B cell (primary cell): ENCODE measurements at regions not wholly inside any gene's neighbourhood (a gene's known extent, or its start where the extent isn't known, plus 50 kb on each side); places are given as distances from the start of the nearest gene placed in this dataset.

ENCODE experiments used
- ATAC-seq: fragments of 200-7000 bp; cut with Tn5 transposase; one replicate; pipeline ENCODE4 v1.10.0; 2021; ENCODE audit warnings: low read depth, mild to moderate bottlenecking, moderate number of reproducible peaks, moderate library complexity
- CTCF ChIA-PET: fragments of 350-600 bp; sonication (Branson Sonifier 250); formaldehyde crosslinking; loops from one replicate; lab custom pipeline; 2021; ENCODE audit warnings: antibody characterized with exemption, inconsistent platforms; lab: Charles Lee
- POLR2A ChIA-PET: fragments of 350-600 bp; sonication (Branson Sonifier 250); formaldehyde crosslinking; loops from one replicate; lab custom pipeline; 2021; ENCODE audit warnings: antibody characterized with exemption; lab: Charles Lee
- DNase-seq: peaks from one replicate; pipeline ENCODE4 v3.0.0; 2013
- H2AFZ ChIP-seq: 2 replicates; pipeline ENCODE4 v1.6.1; 2012; ENCODE audit warnings: mild to moderate bottlenecking, low read depth, low read length; ENCODE audit not compliant: insufficient read depth, poor library complexity, severe bottlenecking
- H3K27ac ChIP-seq, 2 donors: 1 replicate in 1 of 2; 2 replicates in 1 of 2; pipeline ENCODE4 v1.5.1; 2012 to 2013; ENCODE audit warnings: low read length in 2 of 2, mild to moderate bottlenecking in 2 of 2, moderate library complexity in 1 of 2
- H3K27me3 ChIP-seq, 4 experiments: fragments of 200-600 bp in 1 of 4; sonication (generic) in 1 of 4; replicated peaks in 1 of 4; 1 replicate in 2 of 4; 2 replicates in 2 of 4; pipeline versions ENCODE4 v1.6.1 to v1.7.0; 2013 to 2016; ENCODE audit warnings: low read length in 3 of 4, mild to moderate bottlenecking in 2 of 4, mixed read lengths in 1 of 4, moderate library complexity in 1 of 4; ENCODE audit not compliant: insufficient read depth in 4 of 4, control insufficient read depth in 3 of 4; ENCODE audit errors: control extremely low read depth in 1 of 4
- H3K36me3 ChIP-seq, 2 experiments: replicated peaks in 1 of 2; 1 replicate in 1 of 2; 2 replicates in 1 of 2; pipeline versions ENCODE4 v1.6.1 to v1.7.1; 2013; ENCODE audit warnings: low read length in 1 of 2; ENCODE audit not compliant: insufficient read depth in 2 of 2, control insufficient read depth in 1 of 2; ENCODE audit errors: control extremely low read depth in 1 of 2, extremely low read depth in 1 of 2
- H3K4me1 ChIP-seq, 2 donors: fragments of 200-600 bp in 1 of 2; sonication (generic) in 1 of 2; 1 replicate in 1 of 2; 2 replicates in 1 of 2; pipeline versions ENCODE4 v1.5.1 to v1.6.1; 2013 to 2017; ENCODE audit warnings: low read length in 2 of 2; ENCODE audit not compliant: control insufficient read depth in 2 of 2, insufficient read depth in 2 of 2
- H3K4me2 ChIP-seq: replicated peaks from 2 replicates; pipeline ENCODE3; 2012; ENCODE audit warnings: mild to moderate bottlenecking, low read depth, low read length; ENCODE audit not compliant: poor library complexity, severe bottlenecking
- H3K4me3 ChIP-seq, 5 experiments: fragments of 200-600 bp in 1 of 5; sonication (generic) in 1 of 5; 1 replicate in 3 of 5; 2 replicates in 2 of 5; pipeline versions ENCODE4 v1.5.1 to v1.7.0; 2011 to 2016; ENCODE audit warnings: low read length in 4 of 5, mild to moderate bottlenecking in 4 of 5, low read depth in 2 of 5, control low read depth in 1 of 5, moderate library complexity in 1 of 5; ENCODE audit not compliant: insufficient read depth in 1 of 5; ENCODE audit errors: control extremely low read depth in 1 of 5, extremely low read depth in 1 of 5
- H3K79me2 ChIP-seq: fragments of 200-600 bp; sonication (generic); one replicate; pipeline ENCODE4 v1.6.0; 2016; ENCODE audit warnings: low read length; ENCODE audit not compliant: control insufficient read depth, insufficient read depth
- H3K9ac ChIP-seq: fragments of 200-600 bp; sonication (generic); 2 replicates; pipeline ENCODE4 v1.6.1; 2017; ENCODE audit warnings: mild to moderate bottlenecking, low read length, moderate library complexity
- H3K9me3 ChIP-seq, 3 donors: one replicate each; pipeline versions ENCODE4 v1.6.1 to v1.7.1; 2013; ENCODE audit warnings: low read length in 2 of 3; ENCODE audit not compliant: control insufficient read depth in 2 of 3, insufficient read depth in 1 of 3; ENCODE audit errors: control extremely low read depth in 1 of 3
- H4K20me1 ChIP-seq: 2 replicates; pipeline ENCODE4 v1.6.0; 2012; ENCODE audit warnings: mild to moderate bottlenecking, low read length; ENCODE audit not compliant: insufficient read depth, control insufficient read depth, poor library complexity, severe bottlenecking
- H3K27ac Mint-ChIP-seq: one replicate; pipeline ENCODE4 v1.8.0; 2021; ENCODE audit warnings: mixed read lengths
- H3K27me3 Mint-ChIP-seq: one replicate; pipeline ENCODE4 v1.8.0; 2021; ENCODE audit warnings: mixed read lengths
- H3K4me1 Mint-ChIP-seq: one replicate; pipeline ENCODE4 v1.8.0; 2021; ENCODE audit warnings: mixed read lengths
- H3K4me3 Mint-ChIP-seq: one replicate; pipeline ENCODE4 v1.8.0; 2021; ENCODE audit warnings: mixed read lengths
- H3K9me3 Mint-ChIP-seq: one replicate; pipeline ENCODE4 v1.8.0; 2022; ENCODE audit warnings: mixed read lengths; ENCODE audit not compliant: insufficient read depth
- EZH2 ChIP-seq: IDR thresholded peaks from 2 replicates; pipeline ENCODE4 v1.6.1; 2012; ENCODE audit warnings: borderline replicate concordance, low read depth, mild to moderate bottlenecking, moderate library complexity, low read length; ENCODE audit not compliant: insufficient read depth, poor library complexity, severe bottlenecking
- WGBS: methylation state at CpG from one replicate; pipeline ENCODE4 v1.1.5; 2013; ENCODE audit warnings: missing lambda C conversion rate; ENCODE audit not compliant: insufficient coverage; 5-methylcytosine and 5-hydroxymethylcytosine counted together
- intact Hi-C: fragments of 100-400 bp; cut with micrococcal nuclease; formaldehyde crosslinking; loops from one replicate; pipeline ENCODE4 v1.10.0; 2022
- TF ChIP-seq, protein P1 (sequence below): fragments of 200-600 bp; IDR thresholded peaks from one replicate; pipeline ENCODE4 v1.8.0; 2022; ENCODE audit warnings: antibody characterized with exemption, mild to moderate bottlenecking

DNA sequence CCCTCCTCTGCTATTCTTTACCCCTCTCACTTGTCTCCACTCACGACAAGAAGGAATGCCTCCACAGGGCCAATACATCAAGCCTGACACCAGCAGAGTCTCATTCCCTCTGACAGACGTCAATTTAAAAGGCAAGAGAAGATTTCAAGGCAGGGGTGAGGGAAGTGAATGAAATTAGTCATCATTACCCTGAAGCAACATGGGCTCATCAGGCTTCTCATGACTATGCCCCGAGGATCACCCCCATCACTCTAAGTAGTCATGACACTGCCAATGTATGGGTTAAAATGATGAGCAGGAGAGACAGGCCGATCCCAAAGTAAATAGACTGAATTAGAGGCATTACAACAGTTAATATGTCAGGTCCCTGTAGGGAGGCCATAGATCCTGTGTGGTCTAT, 504.4 kb downstream of the TLE4 start:
- no peaks in the 10 kb centered on the region for H3K9me3 Mint-ChIP-seq
- H3K9ac ChIP-seq = no peak overlapping the region
- H4K20me1 ChIP-seq = no peaks in the 10 kb centered on the region
- H3K4me3 ChIP-seq = no peak overlapping the region
- no peak overlapping the region for H3K4me3 Mint-ChIP-seq
- H3K9me3 ChIP-seq = no peaks in the 10 kb centered on the region
- POLR2A ChIA-PET = no interaction called here
- ATAC-seq (no peak), DNase-seq (no peak)
- H3K27me3 Mint-ChIP-seq = no peaks in the 10 kb centered on the region
- CTCF ChIA-PET = no interaction called here
- no peaks in the 10 kb centered on the region for H3K36me3 ChIP-seq
- H3K79me2 ChIP-seq = no peaks in the 10 kb centered on the region
- TF ChIP-seq, protein P1, sequence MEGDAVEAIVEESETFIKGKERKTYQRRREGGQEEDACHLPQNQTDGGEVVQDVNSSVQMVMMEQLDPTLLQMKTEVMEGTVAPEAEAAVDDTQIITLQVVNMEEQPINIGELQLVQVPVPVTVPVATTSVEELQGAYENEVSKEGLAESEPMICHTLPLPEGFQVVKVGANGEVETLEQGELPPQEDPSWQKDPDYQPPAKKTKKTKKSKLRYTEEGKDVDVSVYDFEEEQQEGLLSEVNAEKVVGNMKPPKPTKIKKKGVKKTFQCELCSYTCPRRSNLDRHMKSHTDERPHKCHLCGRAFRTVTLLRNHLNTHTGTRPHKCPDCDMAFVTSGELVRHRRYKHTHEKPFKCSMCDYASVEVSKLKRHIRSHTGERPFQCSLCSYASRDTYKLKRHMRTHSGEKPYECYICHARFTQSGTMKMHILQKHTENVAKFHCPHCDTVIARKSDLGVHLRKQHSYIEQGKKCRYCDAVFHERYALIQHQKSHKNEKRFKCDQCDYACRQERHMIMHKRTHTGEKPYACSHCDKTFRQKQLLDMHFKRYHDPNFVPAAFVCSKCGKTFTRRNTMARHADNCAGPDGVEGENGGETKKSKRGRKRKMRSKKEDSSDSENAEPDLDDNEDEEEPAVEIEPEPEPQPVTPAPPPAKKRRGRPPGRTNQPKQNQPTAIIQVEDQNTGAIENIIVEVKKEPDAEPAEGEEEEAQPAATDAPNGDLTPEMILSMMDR = no peak
- no peak for TF ChIP-seq EZH2
- H3K4me1 Mint-ChIP-seq = peaks cover 25% of the 10 kb centered on the region
- H3K27ac ChIP-seq = no peak overlapping the region
- no peak overlapping the region for H3K4me2 ChIP-seq
- H3K27ac Mint-ChIP-seq = no peak overlapping the region
- H3K27me3 ChIP-seq = no peaks in the 10 kb centered on the region
- intact Hi-C loops = no loop called here
- peaks cover 10 to 21% of the 10 kb centered on the region in 2 donors for H3K4me1 ChIP-seq
- no peak overlapping the region for H2AFZ ChIP-seq
- WGBS = 100% methylated on average over 1 of the region's 4 CpGs

DNA sequence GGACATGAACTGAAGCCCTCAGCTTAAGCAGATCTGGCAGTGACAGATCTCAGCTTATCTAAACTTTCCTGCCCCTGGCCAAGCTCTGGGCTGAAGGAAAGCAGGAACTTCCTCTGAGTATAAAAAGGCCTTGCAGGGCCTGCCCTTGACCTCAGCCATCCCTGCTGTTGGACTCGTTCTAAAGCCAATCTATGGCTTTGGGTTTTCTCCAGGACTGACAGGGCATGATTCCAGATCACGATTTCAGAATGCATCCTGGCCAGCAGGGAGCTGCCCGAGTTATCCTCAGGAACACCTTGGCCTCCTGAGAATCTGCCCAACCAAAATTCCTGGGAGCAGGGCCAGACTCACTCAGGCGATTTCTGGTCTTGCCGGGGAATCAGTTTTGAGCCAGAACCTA, 502.7 kb downstream of the TLE4 start:
- no peaks in the 10 kb centered on the region for H3K27me3 ChIP-seq
- 100% methylated on average over 4 of the region's 5 CpGs for WGBS
- peaks cover 24 to 32% of the 10 kb centered on the region in 2 donors for H3K4me1 ChIP-seq
- no peaks in the 10 kb centered on the region for H3K9me3 Mint-ChIP-seq
- H3K4me3 ChIP-seq = no peak overlapping the region
- TF ChIP-seq EZH2 = no peak
- TF ChIP-seq, protein P1 = no peak
- intact Hi-C loops = no loop called here
- ChIA-PET POLR2A (no interaction called here), CTCF (no interaction called here)
- no peak overlapping the region for H3K27ac ChIP-seq
- H3K4me3 Mint-ChIP-seq = no peak overlapping the region
- no peaks in the 10 kb centered on the region for H3K79me2 ChIP-seq
- no peaks in the 10 kb centered on the region for H3K27me3 Mint-ChIP-seq
- H3K9ac ChIP-seq = no peak overlapping the region
- no peaks in the 10 kb centered on the region for H3K9me3 ChIP-seq
- peaks cover 34% of the 10 kb centered on the region for H3K4me1 Mint-ChIP-seq
- H3K27ac Mint-ChIP-seq = no peak overlapping the region
- no peak for DNase-seq
- no peak overlapping the region for H2AFZ ChIP-seq
- H3K4me2 ChIP-seq = no peak overlapping the region
- no peaks in the 10 kb centered on the region for H3K36me3 ChIP-seq
- no peaks in the 10 kb centered on the region for H4K20me1 ChIP-seq
- ATAC-seq = no peak
